ENCODE measurements at regions not wholly inside any gene's neighbourhood (a gene's known extent, or its start where the extent isn't known, plus 50 kb on each side); places are given as distances from the start of the nearest gene placed in this dataset.

DNA sequence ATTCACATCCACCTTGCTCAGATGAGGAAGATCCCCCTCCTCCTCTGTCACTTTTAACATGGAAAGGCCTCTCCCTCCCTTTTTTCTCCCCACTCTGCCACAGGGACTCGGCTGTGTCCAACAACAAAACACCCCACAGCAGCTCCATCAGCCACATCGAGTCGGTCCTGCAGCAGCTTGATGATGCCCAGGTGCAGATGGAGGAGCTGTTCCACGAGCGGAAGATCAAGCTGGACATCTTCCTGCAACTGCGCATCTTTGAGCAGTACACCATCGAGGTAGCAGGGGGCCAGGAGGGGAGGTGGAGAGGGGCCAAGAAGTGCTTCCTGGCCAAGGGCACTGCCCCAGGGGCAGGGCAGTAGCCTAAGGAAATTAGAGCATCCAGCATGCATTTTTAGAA is 331.7 kb upstream of the UMPS start:
- TF ChIP-seq, protein P1, sequence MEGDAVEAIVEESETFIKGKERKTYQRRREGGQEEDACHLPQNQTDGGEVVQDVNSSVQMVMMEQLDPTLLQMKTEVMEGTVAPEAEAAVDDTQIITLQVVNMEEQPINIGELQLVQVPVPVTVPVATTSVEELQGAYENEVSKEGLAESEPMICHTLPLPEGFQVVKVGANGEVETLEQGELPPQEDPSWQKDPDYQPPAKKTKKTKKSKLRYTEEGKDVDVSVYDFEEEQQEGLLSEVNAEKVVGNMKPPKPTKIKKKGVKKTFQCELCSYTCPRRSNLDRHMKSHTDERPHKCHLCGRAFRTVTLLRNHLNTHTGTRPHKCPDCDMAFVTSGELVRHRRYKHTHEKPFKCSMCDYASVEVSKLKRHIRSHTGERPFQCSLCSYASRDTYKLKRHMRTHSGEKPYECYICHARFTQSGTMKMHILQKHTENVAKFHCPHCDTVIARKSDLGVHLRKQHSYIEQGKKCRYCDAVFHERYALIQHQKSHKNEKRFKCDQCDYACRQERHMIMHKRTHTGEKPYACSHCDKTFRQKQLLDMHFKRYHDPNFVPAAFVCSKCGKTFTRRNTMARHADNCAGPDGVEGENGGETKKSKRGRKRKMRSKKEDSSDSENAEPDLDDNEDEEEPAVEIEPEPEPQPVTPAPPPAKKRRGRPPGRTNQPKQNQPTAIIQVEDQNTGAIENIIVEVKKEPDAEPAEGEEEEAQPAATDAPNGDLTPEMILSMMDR (conservative IDR thresholded peaks at IDR 0.05; ENCODE audit: low read length), result no peak
- TF ChIP-seq EZH2phosphoT487 (IDR thresholded peaks at IDR 0.05; ENCODE audit: borderline replicate concordance), result no peak

Measured in Loucy (cell line).